SK-N-SH (cell line): ENCODE measurements at regions not wholly inside any gene's neighbourhood (a gene's known extent, or its start where the extent isn't known, plus 50 kb on each side); places are given as distances from the start of the nearest gene placed in this dataset.

Experiments
- CTCF ChIA-PET: fragments of 300-600, 350-600 bp; formaldehyde crosslinking; extraction: SDS; loops from one replicate; lab custom pipeline; 2021; lab: Yijun Ruan, JAX
- POLR2A ChIA-PET: fragments of 350-600 bp; sonication (Branson Sonifier 250); formaldehyde crosslinking; extraction: SDS; loops from one replicate; lab custom pipeline; 2020; ENCODE audit warnings: antibody characterized with exemption, inconsistent platforms; lab: Yijun Ruan, JAX
- DNase-seq: peaks from one replicate; pipeline ENCODE4 v3.0.0; 2012
- H2AFZ ChIP-seq: fragments of 200-600 bp; sonication (generic); 2 replicates; pipeline ENCODE4 v1.8.1; 2016; ENCODE audit warnings: antibody characterized with exemption, mild to moderate bottlenecking, low read depth
- H3F3A ChIP-seq: fragments of 200-600 bp; sonication (generic); replicated peaks from 2 replicates; pipeline ENCODE3; 2016; ENCODE audit warnings: antibody characterized with exemption, mild to moderate bottlenecking; ENCODE audit not compliant: insufficient read depth
- H3K27ac ChIP-seq, 2 experiments: fragments of 200-500 bp in 1 of 2; fragments of 200-600 bp in 1 of 2; sonication (Bioruptor generic) in 1 of 2; sonication (generic), shearing (Covaris generic) in 1 of 2; 2 replicates each; pipeline versions ENCODE4 v1.5.1 to v1.6.1; 2014 to 2016; ENCODE audit warnings: low read depth in 2 of 2, inconsistent platforms in 1 of 2, low read length in 1 of 2, mild to moderate bottlenecking in 1 of 2, mixed read lengths in 1 of 2
- H3K27me3 ChIP-seq: fragments of 200-600 bp; sonication (generic), shearing (Covaris generic); 2 replicates; pipeline ENCODE4 v1.6.1; 2016; ENCODE audit warnings: mixed run types; ENCODE audit not compliant: insufficient read depth
- H3K36me3 ChIP-seq, 2 experiments: fragments of 200-500 bp in 1 of 2; fragments of 200-600 bp in 1 of 2; sonication (Bioruptor generic) in 1 of 2; sonication (generic) in 1 of 2; replicated peaks in 1 of 2; 2 replicates each; pipeline versions ENCODE3 to v1.5.1; 2014 to 2016; ENCODE audit warnings: low read length in 1 of 2, mild to moderate bottlenecking in 1 of 2; ENCODE audit not compliant: insufficient read depth in 2 of 2, control insufficient read depth in 1 of 2
- H3K4me1 ChIP-seq, 2 experiments: fragments of 200-500 bp in 1 of 2; fragments of 200-600 bp in 1 of 2; sonication (Bioruptor generic) in 1 of 2; sonication (generic), shearing (Covaris generic) in 1 of 2; 2 replicates each; pipeline versions ENCODE4 v1.5.1 to v1.6.1; 2014 to 2016; ENCODE audit warnings: low read depth in 1 of 2, low read length in 1 of 2, mixed run types in 1 of 2; ENCODE audit not compliant: insufficient read depth in 2 of 2, control insufficient read depth in 1 of 2
- H3K4me2 ChIP-seq: fragments of 200-600 bp; sonication (generic), shearing (Covaris generic); 2 replicates; pipeline ENCODE4 v1.6.1; 2017; ENCODE audit warnings: mixed run types
- H3K4me3 ChIP-seq, 2 experiments: fragments of 200-500 bp in 1 of 2; fragments of 200-600 bp in 1 of 2; sonication (Bioruptor generic) in 1 of 2; sonication (generic), shearing (Covaris generic) in 1 of 2; 2 replicates each; pipeline versions ENCODE4 v1.5.1 to v1.8.1; 2014 to 2016; ENCODE audit warnings: low read depth in 2 of 2, inconsistent platforms in 1 of 2, low read length in 1 of 2, mild to moderate bottlenecking in 1 of 2, mixed read lengths in 1 of 2, moderate library complexity in 1 of 2
- H3K79me2 ChIP-seq: fragments of 200-600 bp; sonication (generic); 2 replicates; pipeline ENCODE4 v1.8.1; 2017; ENCODE audit warnings: mild to moderate bottlenecking; ENCODE audit not compliant: insufficient read depth
- H3K9ac ChIP-seq: fragments of 200-600 bp; sonication (generic); 2 replicates; pipeline ENCODE4 v1.6.1; 2017; ENCODE audit warnings: mixed run types
- H3K9me2 ChIP-seq: fragments of 200-600 bp; sonication (generic); 2 replicates; pipeline ENCODE4 v1.6.1; 2017; ENCODE audit warnings: mixed run types
- H3K9me3 ChIP-seq: fragments of 200-600 bp; sonication (generic); 2 replicates; pipeline ENCODE4 v1.6.1; 2017; ENCODE audit warnings: mixed run types, mild to moderate bottlenecking, moderate library complexity
- H4K20me1 ChIP-seq: fragments of 200-600 bp; sonication (generic); 2 replicates; pipeline ENCODE4 v1.6.1; 2017; ENCODE audit warnings: mild to moderate bottlenecking, mixed run types; ENCODE audit not compliant: insufficient read depth
- CHD2 ChIP-seq: fragments of 150-350 bp; IDR thresholded peaks from 2 replicates; pipeline ENCODE4 v1.6.1; 2018; ENCODE audit warnings: low read length; ENCODE audit not compliant: partially characterized antibody
- ELF1 ChIP-seq: IDR thresholded peaks from 2 replicates; pipeline ENCODE4 v1.4.0; 2012
- EP300 ChIP-seq, 2 experiments: IDR thresholded peaks; 2 replicates each; pipeline versions ENCODE4 v1.4.0 to v1.6.1; 2012; ENCODE audit warnings: borderline replicate concordance in 1 of 2, low read depth in 1 of 2, low read length in 1 of 2
- EZH2phosphoT487 ChIP-seq: fragments of 200-600 bp; sonication (generic); IDR thresholded peaks from 2 replicates; pipeline ENCODE4 v1.6.1; 2017; ENCODE audit warnings: low read depth, mixed run types, mild to moderate bottlenecking, antibody characterized with exemption, moderate library complexity, borderline replicate concordance
- FOSL2 ChIP-seq: IDR thresholded peaks from 2 replicates; pipeline ENCODE4 v1.4.0; 2012; ENCODE audit warnings: low read depth, mild to moderate bottlenecking, moderate library complexity, borderline replicate concordance
- FOXJ3 ChIP-seq: sonication (generic); formaldehyde crosslinking; IDR thresholded peaks from 2 replicates; pipeline ENCODE4 v1.5.1; 2020; ENCODE audit warnings: mild to moderate bottlenecking, missing genetic modification reagents
- FOXM1 ChIP-seq: IDR thresholded peaks from 2 replicates; pipeline ENCODE4 v1.4.0; 2012; ENCODE audit warnings: low read depth, mild to moderate bottlenecking
- GABPA ChIP-seq: IDR thresholded peaks from 2 replicates; pipeline ENCODE4 v1.4.0; 2012; ENCODE audit warnings: low read depth, mild to moderate bottlenecking
- GATA2 ChIP-seq: sonication (generic); formaldehyde crosslinking; IDR thresholded peaks from 2 replicates; pipeline ENCODE4 v1.5.0; 2020; ENCODE audit warnings: mild to moderate bottlenecking, missing genetic modification reagents
- JUND ChIP-seq: IDR thresholded peaks from 2 replicates; pipeline ENCODE4 v1.4.0; 2012
- MXI1 ChIP-seq: IDR thresholded peaks from 2 replicates; pipeline ENCODE4 v1.6.1; 2012; ENCODE audit warnings: mild to moderate bottlenecking, low read depth, low read length, improper control_type of control experiment
- NFIC ChIP-seq: IDR thresholded peaks from 2 replicates; pipeline ENCODE4 v1.4.0; 2012; ENCODE audit warnings: borderline replicate concordance
- NRF1 ChIP-seq: IDR thresholded peaks from 2 replicates; pipeline ENCODE4 v1.6.1; 2012; ENCODE audit warnings: low read depth, mild to moderate bottlenecking, low read length
- POLR2AphosphoS5 ChIP-seq: IDR thresholded peaks from 2 replicates; pipeline ENCODE4 v1.6.1; 2012; ENCODE audit warnings: low read depth, low read length
- RFX5 ChIP-seq: IDR thresholded peaks from 2 replicates; pipeline ENCODE4 v1.6.1; 2012; ENCODE audit warnings: mild to moderate bottlenecking, improper control_type of control experiment, low read length
- RXRA ChIP-seq: IDR thresholded peaks from 2 replicates; pipeline ENCODE4 v1.4.0; 2012; ENCODE audit warnings: low read depth, mild to moderate bottlenecking, borderline replicate concordance
- SIN3A ChIP-seq: IDR thresholded peaks from 2 replicates; pipeline ENCODE4 v1.6.1; 2012; ENCODE audit warnings: low read depth, mild to moderate bottlenecking, low read length, moderate library complexity, borderline replicate concordance
- TAF1 ChIP-seq: IDR thresholded peaks from 2 replicates; pipeline ENCODE4 v1.6.1; 2012; ENCODE audit warnings: low read depth, mild to moderate bottlenecking, low read length, moderate library complexity, borderline replicate concordance
- TEAD4 ChIP-seq: IDR thresholded peaks from 2 replicates; pipeline ENCODE4 v1.4.0; 2012; ENCODE audit warnings: mild to moderate bottlenecking, borderline replicate concordance; ENCODE audit not compliant: insufficient read depth
- YY1 ChIP-seq: IDR thresholded peaks from 2 replicates; pipeline ENCODE4 v1.4.0; 2012; ENCODE audit warnings: low read depth, mild to moderate bottlenecking
- WGBS: methylation state at CpG from one replicate; pipeline ENCODE4 v1.1.6; 2017; ENCODE audit warnings: low lambda C conversion rate; 5-methylcytosine and 5-hydroxymethylcytosine counted together
- TF ChIP-seq, protein P1 (sequence below): fragments of 150-350 bp; IDR thresholded peaks from 2 replicates; pipeline ENCODE4 v1.6.1; 2016; ENCODE audit warnings: mild to moderate bottlenecking, low read depth, low read length
- TF ChIP-seq, protein P2 (sequence below): IDR thresholded peaks from 2 replicates; pipeline ENCODE4 v1.4.0; 2012; ENCODE audit warnings: low read depth
- TF ChIP-seq, protein P3 (sequence below): IDR thresholded peaks from 2 replicates; pipeline ENCODE4 v1.4.0; 2012; ENCODE audit warnings: low read depth, borderline replicate concordance
- TF ChIP-seq, protein P4 (sequence below): IDR thresholded peaks from 2 replicates; pipeline ENCODE4; 2012

DNA sequence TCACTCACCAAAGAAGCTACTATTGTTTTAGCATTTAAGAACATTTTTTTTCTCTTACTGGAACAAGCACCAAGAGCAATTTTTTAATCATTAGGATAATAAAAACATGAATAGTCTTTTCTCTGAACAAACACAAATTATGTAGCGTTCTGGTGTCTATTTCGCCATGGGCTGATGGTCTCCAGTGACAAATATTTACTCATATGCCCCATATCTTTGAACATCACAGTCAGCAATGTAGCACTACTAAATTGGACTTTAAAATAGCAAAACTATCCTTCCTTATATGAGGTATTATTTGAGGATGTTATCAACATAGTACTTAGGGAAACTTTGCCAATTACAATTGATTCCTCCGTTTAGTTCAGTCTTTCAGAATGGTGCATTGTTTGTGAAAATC, 1326.0 kb upstream of the ZEB2 start:
- no peak for DNase-seq
- TF ChIP-seq RFX5 (no peak), YY1 (no peak), NRF1 (no peak), CHD2 (no peak), NFIC (no peak), JUND (no peak), MXI1 (no peak), EZH2phosphoT487 (no peak), TEAD4 (no peak), ELF1 (no peak)
- TF ChIP-seq, protein P1, sequence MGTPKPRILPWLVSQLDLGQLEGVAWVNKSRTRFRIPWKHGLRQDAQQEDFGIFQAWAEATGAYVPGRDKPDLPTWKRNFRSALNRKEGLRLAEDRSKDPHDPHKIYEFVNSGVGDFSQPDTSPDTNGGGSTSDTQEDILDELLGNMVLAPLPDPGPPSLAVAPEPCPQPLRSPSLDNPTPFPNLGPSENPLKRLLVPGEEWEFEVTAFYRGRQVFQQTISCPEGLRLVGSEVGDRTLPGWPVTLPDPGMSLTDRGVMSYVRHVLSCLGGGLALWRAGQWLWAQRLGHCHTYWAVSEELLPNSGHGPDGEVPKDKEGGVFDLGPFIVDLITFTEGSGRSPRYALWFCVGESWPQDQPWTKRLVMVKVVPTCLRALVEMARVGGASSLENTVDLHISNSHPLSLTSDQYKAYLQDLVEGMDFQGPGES, result no peak
- TF ChIP-seq, protein P2, sequence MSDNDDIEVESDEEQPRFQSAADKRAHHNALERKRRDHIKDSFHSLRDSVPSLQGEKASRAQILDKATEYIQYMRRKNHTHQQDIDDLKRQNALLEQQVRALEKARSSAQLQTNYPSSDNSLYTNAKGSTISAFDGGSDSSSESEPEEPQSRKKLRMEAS, result no peak
- TF ChIP-seq, protein P3, sequence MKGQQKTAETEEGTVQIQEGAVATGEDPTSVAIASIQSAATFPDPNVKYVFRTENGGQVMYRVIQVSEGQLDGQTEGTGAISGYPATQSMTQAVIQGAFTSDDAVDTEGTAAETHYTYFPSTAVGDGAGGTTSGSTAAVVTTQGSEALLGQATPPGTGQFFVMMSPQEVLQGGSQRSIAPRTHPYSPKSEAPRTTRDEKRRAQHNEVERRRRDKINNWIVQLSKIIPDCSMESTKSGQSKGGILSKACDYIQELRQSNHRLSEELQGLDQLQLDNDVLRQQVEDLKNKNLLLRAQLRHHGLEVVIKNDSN, result no peak
- H3K27me3 ChIP-seq, result no peaks in the 10 kb centered on the region
- ChIA-PET CTCF (no interaction called here), POLR2A (no interaction called here)
- H3K9ac ChIP-seq, result no peak overlapping the region
- H3K4me1 ChIP-seq, result no peaks in the 10 kb centered on the region
- WGBS, result 83% methylated on average over 3 of the region's 3 CpGs
- no peaks in the 10 kb centered on the region for H3K9me2 ChIP-seq
- no peaks in the 10 kb centered on the region for H3K9me3 ChIP-seq
- H3K27ac ChIP-seq, result no peak overlapping the region
- H2AFZ ChIP-seq, result no peak overlapping the region
- no peaks in the 10 kb centered on the region for H4K20me1 ChIP-seq
- H3K4me3 ChIP-seq, result no peak overlapping the region
- H3K36me3 ChIP-seq, result no peaks in the 10 kb centered on the region
- no peaks in the 10 kb centered on the region for H3F3A ChIP-seq
- H3K79me2 ChIP-seq, result no peaks in the 10 kb centered on the region
- no peak overlapping the region for H3K4me2 ChIP-seq

DNA sequence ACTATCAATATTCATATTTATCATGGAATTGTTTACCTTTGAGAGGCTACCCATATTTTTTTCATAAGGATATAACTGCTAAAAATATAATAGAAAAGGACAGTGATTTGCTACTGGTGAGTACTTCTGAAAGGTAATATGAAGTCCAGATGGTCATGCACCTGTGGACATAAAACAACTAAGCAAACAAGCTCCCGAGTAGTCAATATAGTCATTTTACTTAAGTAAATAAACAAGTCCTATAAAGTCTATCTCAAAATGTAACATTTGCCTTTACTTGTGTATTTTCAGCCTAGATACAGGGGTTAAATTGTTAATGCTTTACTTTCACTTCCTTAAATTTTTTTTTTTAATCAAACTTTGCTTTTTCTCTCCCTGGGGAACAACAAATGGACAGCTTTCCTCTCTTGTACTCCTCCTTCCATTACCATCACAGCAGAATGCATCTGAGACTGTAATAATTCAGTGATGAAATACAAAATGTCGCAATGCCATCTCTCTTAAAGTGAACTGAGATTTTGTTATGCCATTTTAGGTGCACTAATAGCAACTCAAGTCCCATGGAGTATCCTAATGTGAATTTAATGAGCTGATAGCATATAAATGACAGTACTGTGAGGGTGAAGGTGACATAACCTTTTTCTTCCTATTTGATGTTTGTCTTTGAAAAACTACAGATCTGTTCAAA, 1325.4 kb upstream of the ZEB2 start:
- no peak overlapping the region for H3K27ac ChIP-seq
- H3K4me3 ChIP-seq, result no peak overlapping the region
- no peak overlapping the region for H3K9ac ChIP-seq
- no peak overlapping the region for H2AFZ ChIP-seq
- ChIA-PET CTCF (no interaction called here), POLR2A (no interaction called here)
- no peak for DNase-seq
- no peaks in the 10 kb centered on the region for H3K79me2 ChIP-seq
- H3K4me1 ChIP-seq, result no peaks in the 10 kb centered on the region
- H4K20me1 ChIP-seq, result no peaks in the 10 kb centered on the region
- no peak overlapping the region for H3K4me2 ChIP-seq
- H3K27me3 ChIP-seq, result no peaks in the 10 kb centered on the region
- no peaks in the 10 kb centered on the region for H3F3A ChIP-seq
- H3K36me3 ChIP-seq, result no peaks in the 10 kb centered on the region
- H3K9me2 ChIP-seq, result no peaks in the 10 kb centered on the region
- 61% methylated on average over 2 of the region's 2 CpGs for WGBS
- no peaks in the 10 kb centered on the region for H3K9me3 ChIP-seq
- TF ChIP-seq RXRA, result no peak
- TF ChIP-seq, protein P4, sequence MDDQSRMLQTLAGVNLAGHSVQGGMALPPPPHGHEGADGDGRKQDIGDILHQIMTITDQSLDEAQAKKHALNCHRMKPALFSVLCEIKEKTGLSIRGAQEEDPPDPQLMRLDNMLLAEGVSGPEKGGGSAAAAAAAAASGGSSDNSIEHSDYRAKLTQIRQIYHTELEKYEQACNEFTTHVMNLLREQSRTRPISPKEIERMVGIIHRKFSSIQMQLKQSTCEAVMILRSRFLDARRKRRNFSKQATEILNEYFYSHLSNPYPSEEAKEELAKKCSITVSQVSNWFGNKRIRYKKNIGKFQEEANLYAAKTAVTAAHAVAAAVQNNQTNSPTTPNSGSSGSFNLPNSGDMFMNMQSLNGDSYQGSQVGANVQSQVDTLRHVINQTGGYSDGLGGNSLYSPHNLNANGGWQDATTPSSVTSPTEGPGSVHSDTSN, result no peak
- no peak for TF ChIP-seq EZH2phosphoT487
- TF ChIP-seq GABPA, result no peak
- TF ChIP-seq SIN3A, result no peak
- no peak for TF ChIP-seq POLR2AphosphoS5
- no peak for TF ChIP-seq ELF1
- no peak for TF ChIP-seq FOXM1
- TF ChIP-seq FOXJ3 (CRISPR knock-in tag), result no peak
- no peak for TF ChIP-seq TEAD4
- no peak for TF ChIP-seq TAF1
- TF ChIP-seq, protein P2, result no peak
- TF ChIP-seq FOSL2, result no peak
- TF ChIP-seq YY1, result no peak
- TF ChIP-seq EP300 (IDR thresholded peaks at IDR 0.05; ENCODE audit: borderline replicate concordance in 1 of 2, low read depth in 1 of 2, low read length in 1 of 2), result no peak
- no peak for TF ChIP-seq JUND
- no peak for TF ChIP-seq GATA2 (CRISPR knock-in tag)
